SK-N-SH (cell line): ENCODE measurements at regions not wholly inside any gene's neighbourhood (a gene's known extent, or its start where the extent isn't known, plus 50 kb on each side); places are given as distances from the start of the nearest gene placed in this dataset.

ENCODE experiments used
- ELF1 ChIP-seq: IDR thresholded peaks from 2 replicates; pipeline ENCODE4 v1.4.0; 2012
- EP300 ChIP-seq, 2 experiments: IDR thresholded peaks; 2 replicates each; pipeline versions ENCODE4 v1.4.0 to v1.6.1; 2012; ENCODE audit warnings: borderline replicate concordance in 1 of 2, low read depth in 1 of 2, low read length in 1 of 2
- GATA2 ChIP-seq: sonication (generic); formaldehyde crosslinking; IDR thresholded peaks from 2 replicates; pipeline ENCODE4 v1.5.0; 2020; ENCODE audit warnings: mild to moderate bottlenecking, missing genetic modification reagents
- MAX ChIP-seq: IDR thresholded peaks from 2 replicates; pipeline ENCODE4 v1.4.0; 2012; ENCODE audit warnings: low read depth
- POLR2AphosphoS5 ChIP-seq: IDR thresholded peaks from 2 replicates; pipeline ENCODE4 v1.6.1; 2012; ENCODE audit warnings: low read depth, low read length
- RCOR1 ChIP-seq: fragments of 150-350 bp; IDR thresholded peaks from 2 replicates; pipeline ENCODE4 v1.6.1; 2017; ENCODE audit warnings: antibody characterized with exemption, low read length
- SIN3A ChIP-seq: IDR thresholded peaks from 2 replicates; pipeline ENCODE4 v1.6.1; 2012; ENCODE audit warnings: low read depth, mild to moderate bottlenecking, low read length, moderate library complexity, borderline replicate concordance
- SMC3 ChIP-seq: IDR thresholded peaks from 2 replicates; pipeline ENCODE4 v1.6.1; 2012; ENCODE audit warnings: low read depth, low read length, improper control_type of control experiment
- TF ChIP-seq, protein P1 (sequence below): fragments of 200-600 bp; sonication (generic); IDR thresholded peaks from 2 replicates; pipeline ENCODE4 v1.6.1; 2017; ENCODE audit warnings: antibody characterized with exemption, mild to moderate bottlenecking, moderate library complexity
- TF ChIP-seq, protein P2 (sequence below): fragments of 150-350 bp; IDR thresholded peaks from 2 replicates; pipeline ENCODE4 v1.6.1; 2017; ENCODE audit warnings: antibody characterized with exemption, low read length, low read depth, borderline replicate concordance
- TF ChIP-seq, protein P3 (sequence below): IDR thresholded peaks from 2 replicates; pipeline ENCODE4 v1.4.0; 2012; ENCODE audit warnings: low read depth, borderline replicate concordance
- TF ChIP-seq, protein P4 (sequence below): IDR thresholded peaks from 2 replicates; pipeline ENCODE4 v1.4.0; 2012; ENCODE audit warnings: low read depth, borderline replicate concordance

DNA sequence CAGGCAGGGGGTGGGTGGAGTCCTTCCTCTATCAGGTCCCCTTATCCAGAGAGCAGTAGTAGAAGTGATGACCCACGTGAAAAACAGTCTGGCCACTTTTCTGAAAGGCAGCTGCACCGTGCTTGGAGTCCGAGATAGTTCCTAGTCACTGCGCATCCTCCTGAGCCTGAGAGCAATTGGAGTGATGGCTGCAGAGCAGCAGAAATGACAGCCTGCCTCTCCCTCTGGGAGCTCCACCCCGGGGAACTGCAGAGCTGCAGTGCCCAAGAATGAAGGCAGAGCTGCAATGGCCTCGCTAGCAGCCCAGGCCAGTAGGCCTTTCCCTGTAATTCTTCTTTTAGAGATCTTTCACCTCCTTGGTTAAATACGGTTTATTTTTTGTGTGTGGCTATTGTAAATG lies 82.6 kb downstream of the CETN3 start:
- TF ChIP-seq POLR2AphosphoS5: no peak
- TF ChIP-seq, protein P1, sequence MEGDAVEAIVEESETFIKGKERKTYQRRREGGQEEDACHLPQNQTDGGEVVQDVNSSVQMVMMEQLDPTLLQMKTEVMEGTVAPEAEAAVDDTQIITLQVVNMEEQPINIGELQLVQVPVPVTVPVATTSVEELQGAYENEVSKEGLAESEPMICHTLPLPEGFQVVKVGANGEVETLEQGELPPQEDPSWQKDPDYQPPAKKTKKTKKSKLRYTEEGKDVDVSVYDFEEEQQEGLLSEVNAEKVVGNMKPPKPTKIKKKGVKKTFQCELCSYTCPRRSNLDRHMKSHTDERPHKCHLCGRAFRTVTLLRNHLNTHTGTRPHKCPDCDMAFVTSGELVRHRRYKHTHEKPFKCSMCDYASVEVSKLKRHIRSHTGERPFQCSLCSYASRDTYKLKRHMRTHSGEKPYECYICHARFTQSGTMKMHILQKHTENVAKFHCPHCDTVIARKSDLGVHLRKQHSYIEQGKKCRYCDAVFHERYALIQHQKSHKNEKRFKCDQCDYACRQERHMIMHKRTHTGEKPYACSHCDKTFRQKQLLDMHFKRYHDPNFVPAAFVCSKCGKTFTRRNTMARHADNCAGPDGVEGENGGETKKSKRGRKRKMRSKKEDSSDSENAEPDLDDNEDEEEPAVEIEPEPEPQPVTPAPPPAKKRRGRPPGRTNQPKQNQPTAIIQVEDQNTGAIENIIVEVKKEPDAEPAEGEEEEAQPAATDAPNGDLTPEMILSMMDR: no peak
- TF ChIP-seq EP300 (IDR thresholded peaks at IDR 0.05; ENCODE audit: borderline replicate concordance in 1 of 2, low read depth in 1 of 2, low read length in 1 of 2): no peak
- TF ChIP-seq, protein P2, sequence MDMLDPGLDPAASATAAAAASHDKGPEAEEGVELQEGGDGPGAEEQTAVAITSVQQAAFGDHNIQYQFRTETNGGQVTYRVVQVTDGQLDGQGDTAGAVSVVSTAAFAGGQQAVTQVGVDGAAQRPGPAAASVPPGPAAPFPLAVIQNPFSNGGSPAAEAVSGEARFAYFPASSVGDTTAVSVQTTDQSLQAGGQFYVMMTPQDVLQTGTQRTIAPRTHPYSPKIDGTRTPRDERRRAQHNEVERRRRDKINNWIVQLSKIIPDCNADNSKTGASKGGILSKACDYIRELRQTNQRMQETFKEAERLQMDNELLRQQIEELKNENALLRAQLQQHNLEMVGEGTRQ: no peak
- no peak for TF ChIP-seq MAX
- TF ChIP-seq, protein P3, sequence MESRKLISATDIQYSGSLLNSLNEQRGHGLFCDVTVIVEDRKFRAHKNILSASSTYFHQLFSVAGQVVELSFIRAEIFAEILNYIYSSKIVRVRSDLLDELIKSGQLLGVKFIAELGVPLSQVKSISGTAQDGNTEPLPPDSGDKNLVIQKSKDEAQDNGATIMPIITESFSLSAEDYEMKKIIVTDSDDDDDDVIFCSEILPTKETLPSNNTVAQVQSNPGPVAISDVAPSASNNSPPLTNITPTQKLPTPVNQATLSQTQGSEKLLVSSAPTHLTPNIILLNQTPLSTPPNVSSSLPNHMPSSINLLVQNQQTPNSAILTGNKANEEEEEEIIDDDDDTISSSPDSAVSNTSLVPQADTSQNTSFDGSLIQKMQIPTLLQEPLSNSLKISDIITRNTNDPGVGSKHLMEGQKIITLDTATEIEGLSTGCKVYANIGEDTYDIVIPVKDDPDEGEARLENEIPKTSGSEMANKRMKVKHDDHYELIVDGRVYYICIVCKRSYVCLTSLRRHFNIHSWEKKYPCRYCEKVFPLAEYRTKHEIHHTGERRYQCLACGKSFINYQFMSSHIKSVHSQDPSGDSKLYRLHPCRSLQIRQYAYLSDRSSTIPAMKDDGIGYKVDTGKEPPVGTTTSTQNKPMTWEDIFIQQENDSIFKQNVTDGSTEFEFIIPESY: no peak
- no peak for TF ChIP-seq SMC3
- TF ChIP-seq RCOR1: no peak
- TF ChIP-seq, protein P4, sequence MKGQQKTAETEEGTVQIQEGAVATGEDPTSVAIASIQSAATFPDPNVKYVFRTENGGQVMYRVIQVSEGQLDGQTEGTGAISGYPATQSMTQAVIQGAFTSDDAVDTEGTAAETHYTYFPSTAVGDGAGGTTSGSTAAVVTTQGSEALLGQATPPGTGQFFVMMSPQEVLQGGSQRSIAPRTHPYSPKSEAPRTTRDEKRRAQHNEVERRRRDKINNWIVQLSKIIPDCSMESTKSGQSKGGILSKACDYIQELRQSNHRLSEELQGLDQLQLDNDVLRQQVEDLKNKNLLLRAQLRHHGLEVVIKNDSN: no peak
- TF ChIP-seq SIN3A: no peak
- no peak for TF ChIP-seq GATA2 (CRISPR knock-in tag)
- TF ChIP-seq ELF1: no peak
